Activated CD4-positive, alpha-beta T cell treated with anti-CD3 and anti-CD28 coated beads, Interleukin-2, Interleukin-6, amounts not matched to agents 100 ng/mL and 50 ng/mL, durations not matched to agents 16 hours and 8 hours (primary cell): ENCODE measurements at regions not wholly inside any gene's neighbourhood (a gene's known extent, or its start where the extent isn't known, plus 50 kb on each side); places are given as distances from the start of the nearest gene placed in this dataset.
A peak's percentile ranks its signal among the peaks of the same experiment; 100 is the strongest.

ENCODE experiments used
- DNase-seq: peaks from one replicate; pipeline ENCODE4 v3.0.0-alpha.2; 2020

GRCh38 chr5:68380078-68380477, 164.5 kb downstream of the PIK3R1 start:
- DNase-seq = no peak

DNA sequence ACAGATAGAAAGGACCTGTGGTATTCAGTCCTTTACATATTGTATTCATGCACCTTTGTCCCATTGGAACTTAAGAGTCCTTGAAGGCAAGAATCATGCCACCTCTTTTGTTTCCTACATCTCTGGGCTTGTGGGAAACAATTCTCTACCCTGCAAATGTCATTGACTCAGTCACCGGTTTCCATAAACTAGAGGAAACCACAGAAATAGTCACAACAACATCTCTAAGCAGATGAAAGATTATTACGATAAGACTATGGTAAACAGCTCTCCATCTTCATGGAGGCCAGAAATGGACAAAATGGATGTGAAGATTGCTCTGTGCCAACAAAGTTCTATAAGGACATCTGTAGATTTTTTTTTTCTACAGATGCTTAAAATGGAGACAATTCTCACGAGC, 165.5 kb downstream of the PIK3R1 start:
- no peak for DNase-seq

- no peak for DNase-seq
Observed at GRCh38 chr5:68381909-68382308, 166.4 kb downstream of the PIK3R1 start.

DNA sequence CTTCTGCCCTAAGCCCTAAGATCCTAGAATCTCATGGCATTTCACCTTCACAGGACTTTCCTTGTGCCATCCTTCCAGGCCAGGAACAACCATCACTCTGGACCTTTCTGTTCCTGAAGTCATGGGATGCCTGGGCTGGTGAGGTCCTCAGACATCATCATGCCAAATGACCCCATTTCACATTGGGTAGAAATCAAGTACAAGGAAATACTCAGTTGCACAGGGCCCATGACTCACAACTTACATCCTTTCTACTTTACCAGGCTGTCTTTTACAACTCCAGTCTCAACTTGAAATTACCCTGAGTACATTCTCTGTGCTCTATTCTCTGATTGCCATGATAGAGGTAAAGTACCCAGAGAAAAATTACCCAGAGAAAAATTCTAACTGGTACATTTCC, 167.1 kb downstream of the PIK3R1 start:
- no peak for DNase-seq

GRCh38 chr5:68383888-68384310, 168.3 kb downstream of the PIK3R1 start:
- DNase-seq = no peak

GRCh38 chr5:68384936-68385594, 169.5 kb downstream of the PIK3R1 start:
- DNase-seq = no peak

- no peak for DNase-seq
Observed at GRCh38 chr5:68385936-68386335, 170.4 kb downstream of the PIK3R1 start.

- no peak for DNase-seq
Observed at GRCh38 chr5:68387074-68387796, 171.7 kb downstream of the PIK3R1 start.

GRCh38 chr5:68389618-68390017, 174.1 kb downstream of the PIK3R1 start:
- DNase-seq = no peak

DNA sequence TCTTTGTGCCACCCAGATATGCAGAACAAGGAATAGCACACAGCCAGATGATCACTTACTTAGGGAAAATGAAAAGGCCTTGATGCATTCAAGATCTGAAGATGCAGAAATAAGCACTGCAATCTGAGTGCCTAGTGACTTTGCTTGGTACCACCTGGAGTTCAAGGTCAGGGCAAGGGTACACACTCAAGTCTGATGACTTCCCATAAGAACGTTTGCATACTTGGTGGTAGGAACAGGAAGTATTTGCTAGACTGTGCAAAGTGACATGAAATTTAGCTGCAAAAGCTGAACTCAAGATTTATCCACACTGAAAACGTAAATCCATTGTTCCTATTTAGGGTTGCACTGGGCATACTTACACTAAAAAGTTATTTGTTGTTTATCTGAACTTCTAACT, 177.1 kb downstream of the PIK3R1 start:
- no peak for DNase-seq

GRCh38 chr5:68395302-68395701, 179.7 kb downstream of the PIK3R1 start:
- no peak for DNase-seq

- no peak for DNase-seq
Observed at GRCh38 chr5:68395926-68396511, 180.5 kb downstream of the PIK3R1 start.

- no peak for DNase-seq
Observed at GRCh38 chr5:68396722-68397121, 181.2 kb downstream of the PIK3R1 start.

GRCh38 chr5:68398146-68398812, 182.7 kb downstream of the PIK3R1 start:
- DNase-seq = no peak

DNA sequence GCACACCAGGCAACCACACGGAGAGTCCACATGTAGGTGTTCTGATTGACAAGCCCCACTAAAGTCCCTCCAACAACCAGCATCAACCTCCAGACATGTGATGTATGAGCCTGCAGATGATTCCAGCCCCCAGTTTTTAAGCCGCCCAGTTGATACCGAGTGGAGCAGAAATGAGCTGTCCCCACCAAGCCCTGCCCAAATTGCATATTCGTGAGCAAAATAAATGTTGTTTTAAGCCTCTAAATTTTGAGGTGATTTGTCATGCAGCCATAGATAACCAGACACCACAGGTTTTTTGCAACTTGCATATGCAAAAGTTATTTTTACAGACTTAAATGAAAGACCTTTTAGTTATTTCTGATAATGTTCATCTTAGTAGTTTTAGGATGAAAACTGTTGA, 187.7 kb downstream of the PIK3R1 start:
- no peak for DNase-seq

DNA sequence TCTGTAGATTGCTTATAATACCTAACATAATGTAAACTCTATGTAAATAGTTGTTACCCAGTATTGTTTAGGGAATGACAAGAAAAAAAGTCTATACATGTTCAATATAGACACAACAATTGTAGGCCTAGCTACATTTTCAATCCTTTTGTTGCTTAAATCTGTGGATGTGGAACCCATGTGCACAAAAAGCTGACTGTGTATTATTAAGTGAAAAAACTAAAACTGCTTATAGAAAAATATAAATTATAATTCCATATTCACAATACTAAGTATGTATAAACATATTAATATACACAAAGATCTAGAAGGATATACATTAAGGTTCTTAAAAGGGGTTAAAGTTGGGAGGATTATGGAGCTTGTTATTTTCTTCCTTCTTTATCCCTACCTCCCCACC, 188.7 kb downstream of the PIK3R1 start:
- no peak for DNase-seq

- DNase-seq = peak; percentile 6
Observed at GRCh38 chr5:68405026-68405684, 189.6 kb downstream of the PIK3R1 start.

GRCh38 chr5:68405784-68406743, 190.5 kb downstream of the PIK3R1 start:
- peak; percentile 30 for DNase-seq

- DNase-seq = no peak
Observed at GRCh38 chr5:68406767-68407241, 191.2 kb downstream of the PIK3R1 start.

- DNase-seq = no peak
Observed at GRCh38 chr5:68407311-68408239, 192.0 kb downstream of the PIK3R1 start.
